MCF 10A (cell line): ENCODE measurements at regions not wholly inside any gene's neighbourhood (a gene's known extent, or its start where the extent isn't known, plus 50 kb on each side); places are given as distances from the start of the nearest gene placed in this dataset.

Experiments used
- BruUV-seq: library from RNA; stranded (reverse); fragments of 400-500 nt; replicated peaks from 2 replicates; lab custom pipeline; 2021; lab: Mats Ljungman, UMichigan
- CTCF ChIA-PET: fragments of 300-600 bp; sonication (Branson Sonifier 250); formaldehyde crosslinking; extraction: SDS; loops from one replicate; lab custom pipeline; 2021; ENCODE audit warnings: antibody characterized with exemption, inconsistent platforms; lab: Yijun Ruan, JAX
- POLR2A ChIA-PET: fragments of 300-600, 350-650 bp; sonication (Branson Sonifier 250); formaldehyde crosslinking; extraction: SDS; loops from one replicate; lab custom pipeline; 2020; ENCODE audit warnings: antibody characterized with exemption, inconsistent platforms; lab: Yijun Ruan, JAX
- DNase-seq: peaks from one replicate; pipeline ENCODE4 v3.0.0-alpha.2; 2018; ENCODE audit not compliant: unreplicated experiment
- H3K27ac Mint-ChIP-seq: one replicate; pipeline ENCODE4 v1.8.0; 2022; ENCODE audit warnings: mild to moderate bottlenecking, low read depth, mixed read lengths; ENCODE audit not compliant: unreplicated experiment
- H3K27me3 Mint-ChIP-seq: one replicate; pipeline ENCODE4 v1.8.0; 2022; ENCODE audit warnings: mixed read lengths; ENCODE audit not compliant: insufficient read depth, unreplicated experiment
- H3K36me3 Mint-ChIP-seq: one replicate; pipeline ENCODE4 v1.8.0; 2022; ENCODE audit warnings: mild to moderate bottlenecking, moderate library complexity, mixed read lengths; ENCODE audit not compliant: insufficient read depth, unreplicated experiment
- H3K4me1 Mint-ChIP-seq: one replicate; pipeline ENCODE4 v1.8.0; 2022; ENCODE audit warnings: mixed read lengths; ENCODE audit not compliant: insufficient read depth, unreplicated experiment
- H3K4me3 Mint-ChIP-seq: one replicate; pipeline ENCODE4 v1.8.0; 2022; ENCODE audit warnings: mild to moderate bottlenecking, moderate library complexity, mixed read lengths; ENCODE audit not compliant: unreplicated experiment
- H3K9me3 Mint-ChIP-seq: one replicate; pipeline ENCODE4 v1.8.0; 2022; ENCODE audit warnings: mixed read lengths; ENCODE audit not compliant: unreplicated experiment
- intact Hi-C: fragments of 100-400 bp; cut with micrococcal nuclease; formaldehyde crosslinking; loops from 2 replicates; pipeline ENCODE4 v1.14.1; 2022
- TF ChIP-seq, protein P1 (sequence below): fragments of 200-600 bp; IDR thresholded peaks from one replicate; pipeline ENCODE4 v1.8.0; 2022; ENCODE audit warnings: antibody characterized with exemption, mild to moderate bottlenecking; ENCODE audit not compliant: unreplicated experiment

DNA sequence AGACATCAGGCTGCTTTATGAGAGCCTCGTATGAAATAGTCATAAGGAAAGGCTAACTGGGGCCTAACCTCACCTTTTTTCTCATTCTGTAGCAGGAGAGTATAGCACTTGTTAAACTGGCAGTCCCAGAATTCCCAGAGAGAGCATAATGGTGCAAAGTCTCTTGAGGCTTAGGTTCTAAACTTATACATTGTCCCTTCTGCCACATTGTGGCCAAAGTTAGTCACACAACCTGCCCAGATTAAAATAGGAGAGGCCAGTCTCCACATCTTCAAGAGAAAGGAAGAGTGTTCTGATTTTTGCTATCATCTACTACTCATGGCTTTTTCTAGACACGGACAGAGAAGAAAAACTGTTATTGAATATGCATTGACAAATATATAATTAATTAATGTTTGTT lies 1588.9 kb upstream of the PCDH7 start:
- H3K4me1 Mint-ChIP-seq, result peaks cover 5% of the 10 kb centered on the region
- intact Hi-C loops, result no loop called here
- TF ChIP-seq, protein P1, sequence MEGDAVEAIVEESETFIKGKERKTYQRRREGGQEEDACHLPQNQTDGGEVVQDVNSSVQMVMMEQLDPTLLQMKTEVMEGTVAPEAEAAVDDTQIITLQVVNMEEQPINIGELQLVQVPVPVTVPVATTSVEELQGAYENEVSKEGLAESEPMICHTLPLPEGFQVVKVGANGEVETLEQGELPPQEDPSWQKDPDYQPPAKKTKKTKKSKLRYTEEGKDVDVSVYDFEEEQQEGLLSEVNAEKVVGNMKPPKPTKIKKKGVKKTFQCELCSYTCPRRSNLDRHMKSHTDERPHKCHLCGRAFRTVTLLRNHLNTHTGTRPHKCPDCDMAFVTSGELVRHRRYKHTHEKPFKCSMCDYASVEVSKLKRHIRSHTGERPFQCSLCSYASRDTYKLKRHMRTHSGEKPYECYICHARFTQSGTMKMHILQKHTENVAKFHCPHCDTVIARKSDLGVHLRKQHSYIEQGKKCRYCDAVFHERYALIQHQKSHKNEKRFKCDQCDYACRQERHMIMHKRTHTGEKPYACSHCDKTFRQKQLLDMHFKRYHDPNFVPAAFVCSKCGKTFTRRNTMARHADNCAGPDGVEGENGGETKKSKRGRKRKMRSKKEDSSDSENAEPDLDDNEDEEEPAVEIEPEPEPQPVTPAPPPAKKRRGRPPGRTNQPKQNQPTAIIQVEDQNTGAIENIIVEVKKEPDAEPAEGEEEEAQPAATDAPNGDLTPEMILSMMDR, result no peak
- no peak overlapping the region for H3K27ac Mint-ChIP-seq
- H3K36me3 Mint-ChIP-seq, result no peaks in the 10 kb centered on the region
- peak; percentile 1 for DNase-seq
- ChIA-PET CTCF (interaction anchor here (0.8 kb wide), 1 partner anchor 256 kb away, joined by 3 read pairs; no protein-coding TSS in a partner anchor), POLR2A (no interaction called here)
- no TSS peak for BruUV-seq
- no peaks in the 10 kb centered on the region for H3K27me3 Mint-ChIP-seq
- H3K4me3 Mint-ChIP-seq, result no peak overlapping the region
- H3K9me3 Mint-ChIP-seq, result no peaks in the 10 kb centered on the region

DNA sequence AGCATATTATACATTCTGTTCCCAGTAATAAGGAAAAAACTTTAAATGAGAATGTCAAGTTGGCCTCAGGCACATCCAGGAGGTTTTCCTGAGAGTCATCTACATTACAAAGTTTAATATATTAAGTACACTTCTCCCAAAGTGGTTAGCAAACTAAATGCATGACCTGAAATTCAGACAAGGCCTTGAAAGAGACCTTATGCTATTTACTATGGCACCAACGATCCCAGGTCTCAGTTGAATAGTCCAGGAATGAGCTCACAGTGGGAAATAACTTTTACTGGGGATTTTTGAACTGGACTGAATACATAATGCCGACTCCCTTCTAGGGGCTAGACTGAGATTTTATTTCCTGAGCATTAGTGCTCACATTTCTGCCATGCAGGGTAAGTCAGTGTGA lies 1577.5 kb upstream of the PCDH7 start:
- no peaks in the 10 kb centered on the region for H3K9me3 Mint-ChIP-seq
- TF ChIP-seq, protein P1, result no peak
- H3K4me3 Mint-ChIP-seq, result no peak overlapping the region
- no TSS peak for BruUV-seq
- H3K4me1 Mint-ChIP-seq, result no peaks in the 10 kb centered on the region
- no peak for DNase-seq
- H3K27ac Mint-ChIP-seq, result no peak overlapping the region
- intact Hi-C loops, result no loop called here
- no peaks in the 10 kb centered on the region for H3K27me3 Mint-ChIP-seq
- ChIA-PET POLR2A (no interaction called here), CTCF (no interaction called here)
- no peaks in the 10 kb centered on the region for H3K36me3 Mint-ChIP-seq

DNA sequence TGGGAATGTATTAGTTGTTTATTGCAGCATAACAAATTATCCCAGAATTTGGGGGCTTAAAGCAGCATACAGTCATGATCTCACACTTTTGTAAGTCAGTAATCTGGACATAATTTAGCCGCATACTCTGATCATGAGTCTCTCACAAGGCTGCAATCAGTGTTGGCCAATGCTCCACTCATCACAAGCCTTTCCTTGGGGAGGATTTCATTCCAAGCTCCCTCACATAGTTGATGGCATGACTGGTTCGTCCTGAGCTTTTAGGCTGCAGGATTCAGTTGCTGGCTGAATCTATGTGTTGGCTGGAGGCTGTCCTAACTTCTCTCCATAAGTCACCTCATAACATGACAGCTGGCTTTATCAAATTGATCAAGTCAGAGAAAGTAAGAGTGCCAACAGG lies 1568.6 kb upstream of the PCDH7 start:
- H3K36me3 Mint-ChIP-seq, result no peaks in the 10 kb centered on the region
- no peak overlapping the region for H3K4me3 Mint-ChIP-seq
- TF ChIP-seq, protein P1, result no peak
- ChIA-PET POLR2A (no interaction called here), CTCF (no interaction called here)
- peaks cover 7% of the 10 kb centered on the region for H3K9me3 Mint-ChIP-seq
- intact Hi-C loops, result no loop called here
- no peaks in the 10 kb centered on the region for H3K27me3 Mint-ChIP-seq
- H3K4me1 Mint-ChIP-seq, result no peaks in the 10 kb centered on the region
- no TSS peak for BruUV-seq
- no peak overlapping the region for H3K27ac Mint-ChIP-seq
- DNase-seq, result no peak

DNA sequence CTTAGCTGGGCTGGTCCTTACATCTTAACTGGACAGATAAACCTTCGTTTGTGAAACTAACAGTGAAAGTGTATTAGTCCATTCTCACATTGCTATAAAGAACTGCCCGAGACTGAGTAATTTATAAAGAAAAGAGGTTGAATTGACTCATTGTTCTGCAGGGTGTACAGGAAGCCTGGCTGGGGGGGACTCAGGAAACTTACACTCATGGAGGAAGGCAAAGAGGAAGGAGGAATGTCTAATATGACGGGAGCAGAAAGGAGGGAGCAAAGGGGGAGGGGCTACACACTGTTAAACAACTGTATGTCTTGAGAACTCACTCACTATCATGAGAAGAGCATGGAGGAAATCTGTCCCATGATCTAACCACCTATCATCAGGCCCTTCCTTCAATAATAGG lies 1566.5 kb upstream of the PCDH7 start:
- TF ChIP-seq, protein P1, result no peak
- Mint-ChIP-seq H3K4me1 (no peaks in the 10 kb centered on the region), H3K27me3 (no peaks in the 10 kb centered on the region), H3K36me3 (no peaks in the 10 kb centered on the region), H3K4me3 (no peak overlapping the region), H3K9me3 (peaks cover 7% of the 10 kb centered on the region), H3K27ac (no peak overlapping the region)
- POLR2A ChIA-PET, result no interaction called here
- CTCF ChIA-PET, result no interaction called here
- intact Hi-C loops, result no loop called here
- DNase-seq, result no peak
- BruUV-seq, result no TSS peak
